ENCODE measurements at regions not wholly inside any gene's neighbourhood (a gene's known extent, or its start where the extent isn't known, plus 50 kb on each side); places are given as distances from the start of the nearest gene placed in this dataset.

DNA sequence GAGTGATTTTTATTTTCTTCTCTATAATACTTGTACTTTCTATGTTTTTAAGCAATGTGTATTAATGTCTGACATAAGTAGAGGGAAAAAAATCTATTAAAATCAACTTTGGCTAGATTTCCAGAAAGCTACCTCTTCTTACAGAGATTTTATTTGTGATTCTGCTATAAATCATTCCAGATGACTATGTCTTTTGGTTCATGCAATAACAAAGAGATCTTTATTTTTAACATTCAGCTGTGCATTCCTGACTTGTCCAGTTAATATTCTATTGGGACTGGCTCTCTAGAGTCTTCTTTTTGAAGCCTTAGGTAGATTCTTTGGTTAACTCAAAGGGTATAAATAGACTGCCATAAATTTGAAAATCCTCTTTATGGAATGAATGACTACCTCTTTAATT lies 74.3 kb upstream of the ARPP21 start:
- TF ChIP-seq, protein P1, sequence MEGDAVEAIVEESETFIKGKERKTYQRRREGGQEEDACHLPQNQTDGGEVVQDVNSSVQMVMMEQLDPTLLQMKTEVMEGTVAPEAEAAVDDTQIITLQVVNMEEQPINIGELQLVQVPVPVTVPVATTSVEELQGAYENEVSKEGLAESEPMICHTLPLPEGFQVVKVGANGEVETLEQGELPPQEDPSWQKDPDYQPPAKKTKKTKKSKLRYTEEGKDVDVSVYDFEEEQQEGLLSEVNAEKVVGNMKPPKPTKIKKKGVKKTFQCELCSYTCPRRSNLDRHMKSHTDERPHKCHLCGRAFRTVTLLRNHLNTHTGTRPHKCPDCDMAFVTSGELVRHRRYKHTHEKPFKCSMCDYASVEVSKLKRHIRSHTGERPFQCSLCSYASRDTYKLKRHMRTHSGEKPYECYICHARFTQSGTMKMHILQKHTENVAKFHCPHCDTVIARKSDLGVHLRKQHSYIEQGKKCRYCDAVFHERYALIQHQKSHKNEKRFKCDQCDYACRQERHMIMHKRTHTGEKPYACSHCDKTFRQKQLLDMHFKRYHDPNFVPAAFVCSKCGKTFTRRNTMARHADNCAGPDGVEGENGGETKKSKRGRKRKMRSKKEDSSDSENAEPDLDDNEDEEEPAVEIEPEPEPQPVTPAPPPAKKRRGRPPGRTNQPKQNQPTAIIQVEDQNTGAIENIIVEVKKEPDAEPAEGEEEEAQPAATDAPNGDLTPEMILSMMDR (IDR thresholded peaks at IDR 0.05): no peak
- TF ChIP-seq REST (IDR thresholded peaks at IDR 0.05; ENCODE audit: insufficient read depth in 1 of 2, low read depth in 2 of 2, low read length in 1 of 2) (no peak), SIN3A (IDR thresholded peaks at IDR 0.05; ENCODE audit: borderline replicate concordance, insufficient read depth, low read depth, low read length) (no peak)
